Vagina (tissue), 2 donors: ENCODE measurements at regions not wholly inside any gene's neighbourhood (a gene's known extent, or its start where the extent isn't known, plus 50 kb on each side); places are given as distances from the start of the nearest gene placed in this dataset.

ENCODE experiments used
- POLR2A ChIP-seq, 2 donors: fragments of 450-650 bp; IDR thresholded peaks; one replicate each; pipeline ENCODE4 v1.6.1; 2017; ENCODE audit warnings: antibody characterized with exemption in 2 of 2, mild to moderate bottlenecking in 2 of 2, moderate library complexity in 2 of 2
- TF ChIP-seq, protein P1 (sequence below), 3 experiments: fragments of 450-650 bp in 2 of 3; fragments of 200-600 bp in 1 of 3; sonication (generic) in 1 of 3; IDR thresholded peaks; one replicate each; pipeline ENCODE4 v1.5.1; 2017 to 2019; ENCODE audit warnings: antibody characterized with exemption in 3 of 3, mild to moderate bottlenecking in 2 of 3, moderate library complexity in 2 of 3

DNA sequence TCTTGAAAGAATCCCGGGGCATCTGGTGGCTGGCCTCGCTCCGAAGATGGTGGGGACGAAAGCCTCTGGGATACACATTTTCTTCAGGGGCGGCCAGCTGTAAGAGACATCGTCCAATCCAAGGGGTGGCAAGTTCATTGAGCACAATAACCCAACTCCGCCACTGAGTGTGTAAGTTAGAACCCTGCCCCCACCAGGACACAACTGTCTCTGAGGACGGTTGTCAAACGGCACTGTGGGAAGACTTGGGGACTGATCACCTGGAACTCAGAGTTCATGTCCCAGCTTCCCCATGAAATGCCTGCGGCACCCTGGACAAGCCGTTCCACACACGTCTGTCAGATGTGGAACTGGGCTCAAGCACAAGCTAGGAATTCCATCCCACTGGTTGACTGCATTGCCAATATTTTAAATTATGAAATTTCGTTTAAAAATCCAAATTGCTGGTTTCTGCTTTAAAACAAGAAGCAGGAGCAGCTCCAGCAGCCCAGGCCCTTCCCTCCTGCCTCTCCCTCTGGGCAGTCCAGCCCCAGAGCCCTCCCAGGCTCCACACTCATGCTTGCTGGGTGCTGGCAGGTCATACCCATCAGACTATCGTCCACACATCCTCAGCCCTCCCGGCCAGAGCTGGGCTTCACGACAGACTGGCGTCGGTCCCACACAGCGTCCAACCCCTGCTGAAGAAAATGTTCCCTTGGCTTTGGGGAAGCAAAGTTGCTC, 80.9 kb upstream of the AFDN start:
- TF ChIP-seq, protein P1, sequence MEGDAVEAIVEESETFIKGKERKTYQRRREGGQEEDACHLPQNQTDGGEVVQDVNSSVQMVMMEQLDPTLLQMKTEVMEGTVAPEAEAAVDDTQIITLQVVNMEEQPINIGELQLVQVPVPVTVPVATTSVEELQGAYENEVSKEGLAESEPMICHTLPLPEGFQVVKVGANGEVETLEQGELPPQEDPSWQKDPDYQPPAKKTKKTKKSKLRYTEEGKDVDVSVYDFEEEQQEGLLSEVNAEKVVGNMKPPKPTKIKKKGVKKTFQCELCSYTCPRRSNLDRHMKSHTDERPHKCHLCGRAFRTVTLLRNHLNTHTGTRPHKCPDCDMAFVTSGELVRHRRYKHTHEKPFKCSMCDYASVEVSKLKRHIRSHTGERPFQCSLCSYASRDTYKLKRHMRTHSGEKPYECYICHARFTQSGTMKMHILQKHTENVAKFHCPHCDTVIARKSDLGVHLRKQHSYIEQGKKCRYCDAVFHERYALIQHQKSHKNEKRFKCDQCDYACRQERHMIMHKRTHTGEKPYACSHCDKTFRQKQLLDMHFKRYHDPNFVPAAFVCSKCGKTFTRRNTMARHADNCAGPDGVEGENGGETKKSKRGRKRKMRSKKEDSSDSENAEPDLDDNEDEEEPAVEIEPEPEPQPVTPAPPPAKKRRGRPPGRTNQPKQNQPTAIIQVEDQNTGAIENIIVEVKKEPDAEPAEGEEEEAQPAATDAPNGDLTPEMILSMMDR (IDR thresholded peaks at IDR 0.05), result no peak
- no peak for TF ChIP-seq POLR2A (IDR thresholded peaks at IDR 0.05)
